ENCODE measurements at regions not wholly inside any gene's neighbourhood (a gene's known extent, or its start where the extent isn't known, plus 50 kb on each side); places are given as distances from the start of the nearest gene placed in this dataset.
A peak's percentile ranks its signal among the peaks of the same experiment; 100 is the strongest.

GRCh38 chr2:105570326-105570725 is 171.5 kb upstream of the FHL2 start:
- no peak for DNase-seq (ENCODE audit: low spot score)

- DNase-seq (ENCODE audit: low spot score), result no peak
These were observed 170.8 kb upstream of the FHL2 start for GRCh38 chr2:105569606-105570005.

- no peak for DNase-seq (ENCODE audit: low spot score)
These were observed 169.2 kb upstream of the FHL2 start for GRCh38 chr2:105567996-105568494.

GRCh38 chr2:105563000-105563719 is 164.3 kb upstream of the FHL2 start:
- DNase-seq (ENCODE audit: low spot score), result no peak

- no peak for DNase-seq (ENCODE audit: low spot score)
These were observed 162.6 kb upstream of the FHL2 start for GRCh38 chr2:105561401-105561800.

GRCh38 chr2:105560157-105560556 is 161.3 kb upstream of the FHL2 start:
- DNase-seq (ENCODE audit: low spot score), result no peak

GRCh38 chr2:105557021-105557920 is 158.4 kb upstream of the FHL2 start:
- no peak for DNase-seq (ENCODE audit: low spot score)

- DNase-seq (ENCODE audit: low spot score), result no peak
These were observed 157.5 kb upstream of the FHL2 start for GRCh38 chr2:105556366-105556765.

- DNase-seq (ENCODE audit: low spot score), result no peak
These were observed 155.4 kb upstream of the FHL2 start for GRCh38 chr2:105554235-105554634.

- DNase-seq (ENCODE audit: low spot score), result no peak
These were observed 154.8 kb upstream of the FHL2 start for GRCh38 chr2:105553538-105554196.

GRCh38 chr2:105546628-105546974 is 147.8 kb upstream of the FHL2 start:
- DNase-seq (ENCODE audit: low spot score), result no peak

GRCh38 chr2:105545730-105546627 is 147.1 kb upstream of the FHL2 start:
- DNase-seq (ENCODE audit: low spot score), result peak; percentile 69

GRCh38 chr2:105544591-105545377 is 145.9 kb upstream of the FHL2 start:
- no peak for DNase-seq (ENCODE audit: low spot score)

GRCh38 chr2:105541189-105542050 is 142.6 kb upstream of the FHL2 start:
- peak; percentile 97 for DNase-seq (ENCODE audit: low spot score)

- DNase-seq (ENCODE audit: low spot score), result no peak
These were observed 141.8 kb upstream of the FHL2 start for GRCh38 chr2:105540642-105541041.

- no peak for DNase-seq (ENCODE audit: low spot score)
These were observed 140.5 kb upstream of the FHL2 start for GRCh38 chr2:105539331-105539730.

GRCh38 chr2:105538840-105539239 is 140.0 kb upstream of the FHL2 start:
- no peak for DNase-seq (ENCODE audit: low spot score)

- no peak for DNase-seq (ENCODE audit: low spot score)
These were observed 139.1 kb upstream of the FHL2 start for GRCh38 chr2:105537920-105538319.

- DNase-seq (ENCODE audit: low spot score), result no peak
These were observed 138.6 kb upstream of the FHL2 start for GRCh38 chr2:105537466-105537865.

- no peak for DNase-seq (ENCODE audit: low spot score)
These were observed 137.3 kb upstream of the FHL2 start for GRCh38 chr2:105536175-105536574.

Data from SW480 (cell line).